Stimulated activated CD8-positive, alpha-beta memory T cell treated with anti-CD3 and anti-CD28 coated beads, Interleukin-15, amount 100 ng/mL, for 48 hours (primary cell): ENCODE measurements at regions not wholly inside any gene's neighbourhood (a gene's known extent, or its start where the extent isn't known, plus 50 kb on each side); places are given as distances from the start of the nearest gene placed in this dataset.

ENCODE experiments used
- DNase-seq, 2 donors: peaks; one replicate each; pipeline ENCODE4 v3.0.0-alpha.2; 2020; ENCODE audit warnings: low read depth in 2 of 2

- DNase-seq, result no peak
Observed at GRCh38 chr13:97135883-97136282, 86.2 kb upstream of the MBNL2 start.

DNA sequence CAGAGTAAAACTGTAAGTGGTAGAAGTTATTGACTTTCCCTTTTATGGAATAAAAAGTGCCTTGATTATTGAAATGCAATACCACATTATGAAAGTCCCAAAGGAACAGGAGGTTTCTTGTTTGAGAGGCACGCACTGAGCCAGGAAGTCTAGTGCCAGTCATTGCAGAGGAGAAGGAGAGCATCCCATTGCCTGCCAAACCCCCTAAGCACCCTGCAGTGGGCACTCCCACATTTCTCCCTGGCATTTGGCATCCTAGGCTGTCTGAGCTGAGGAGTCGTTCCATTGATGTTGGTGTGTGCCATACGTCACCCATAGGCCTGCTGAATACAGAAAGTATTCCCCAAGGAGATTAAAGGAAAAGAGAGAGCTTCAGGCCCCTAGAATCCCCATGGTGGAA is 85.7 kb upstream of the MBNL2 start:
- DNase-seq, result no peak

GRCh38 chr13:97139691-97140090 is 82.4 kb upstream of the MBNL2 start:
- no peak for DNase-seq

GRCh38 chr13:97140131-97140530 is 82.0 kb upstream of the MBNL2 start:
- no peak for DNase-seq

GRCh38 chr13:97140611-97141010 is 81.5 kb upstream of the MBNL2 start:
- no peak for DNase-seq

DNA sequence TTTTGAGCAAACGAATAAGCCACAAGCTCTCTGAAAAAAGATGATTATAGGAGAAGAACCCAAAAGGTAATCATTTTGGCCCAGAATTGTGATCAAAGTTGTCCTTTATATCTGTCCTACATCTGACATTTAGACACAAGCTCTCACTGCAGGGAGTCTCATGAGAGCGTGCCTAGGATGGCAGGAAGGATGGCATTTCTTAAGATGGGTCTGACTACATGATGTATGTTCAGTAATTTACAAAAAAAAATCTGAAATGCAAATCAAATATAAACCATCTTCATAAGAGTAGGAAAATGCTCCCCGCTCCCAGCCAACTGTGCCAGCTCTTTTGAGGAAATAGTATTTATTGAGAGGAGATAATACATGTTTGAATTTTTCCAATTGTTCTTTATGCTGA is 81.0 kb upstream of the MBNL2 start:
- DNase-seq, result no peak

DNA sequence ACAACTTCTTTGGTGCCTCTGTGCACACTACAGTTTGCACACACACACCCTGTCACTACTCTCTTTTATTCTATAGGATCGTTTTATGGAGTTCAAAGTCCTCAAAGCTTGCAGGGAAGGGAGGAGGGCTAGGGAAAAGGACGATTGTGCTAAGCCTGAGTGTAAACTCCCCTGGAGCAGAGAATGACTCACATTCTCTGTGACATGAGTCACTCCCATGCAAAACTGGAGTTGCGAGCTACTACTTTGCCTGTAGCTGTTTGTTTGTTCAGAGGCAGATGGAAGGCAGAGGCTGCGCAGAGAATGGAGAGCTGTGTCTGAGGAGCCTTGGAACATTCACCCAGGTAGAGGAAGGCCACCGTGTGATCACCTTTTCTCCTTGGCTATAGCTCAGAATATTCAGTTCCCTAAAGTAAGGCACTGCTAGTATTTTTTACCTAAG is 80.5 kb upstream of the MBNL2 start:
- DNase-seq, result no peak

DNA sequence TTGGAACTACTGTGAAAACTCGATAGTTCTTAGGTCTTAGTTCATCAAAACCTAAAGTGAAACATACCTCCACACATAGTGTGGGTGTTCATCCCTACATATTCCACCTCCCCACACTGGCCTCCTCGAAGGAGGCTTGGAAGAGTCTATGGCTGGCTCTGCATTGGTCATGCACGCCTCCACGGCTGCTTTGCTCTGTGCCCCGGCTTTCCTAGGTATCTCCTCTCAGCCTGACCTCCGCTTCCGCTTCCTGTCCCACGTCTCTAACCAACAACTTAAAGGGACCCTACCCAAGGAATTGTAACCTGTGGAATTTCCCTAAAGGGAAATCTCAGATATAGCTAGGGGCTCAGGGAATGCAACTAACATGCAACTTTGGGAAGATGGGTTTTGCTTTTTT is 79.7 kb upstream of the MBNL2 start:
- no peak for DNase-seq

- no peak for DNase-seq
Observed at GRCh38 chr13:97145057-97145456, 77.1 kb upstream of the MBNL2 start.

- DNase-seq, result no peak
Observed at GRCh38 chr13:97148894-97149293, 73.2 kb upstream of the MBNL2 start.

DNA sequence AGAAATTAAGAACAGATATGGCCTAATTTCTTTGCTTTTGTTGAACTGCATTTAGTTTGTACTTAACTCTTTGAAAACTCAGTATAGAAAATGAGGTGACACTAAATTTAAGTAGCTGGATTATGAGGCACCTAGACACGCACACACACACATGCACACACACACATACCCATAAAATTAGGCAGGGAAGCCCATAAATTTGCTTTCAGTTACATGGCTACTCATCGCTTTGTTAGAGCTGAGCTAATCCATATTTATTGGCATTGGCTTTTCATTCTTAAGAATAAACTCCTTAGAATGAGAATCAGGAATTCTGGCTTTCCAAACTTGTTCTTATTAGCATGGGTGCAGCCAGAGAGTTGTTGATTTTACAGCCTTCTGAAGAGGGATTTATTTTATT is 61.7 kb upstream of the MBNL2 start:
- no peak for DNase-seq

DNA sequence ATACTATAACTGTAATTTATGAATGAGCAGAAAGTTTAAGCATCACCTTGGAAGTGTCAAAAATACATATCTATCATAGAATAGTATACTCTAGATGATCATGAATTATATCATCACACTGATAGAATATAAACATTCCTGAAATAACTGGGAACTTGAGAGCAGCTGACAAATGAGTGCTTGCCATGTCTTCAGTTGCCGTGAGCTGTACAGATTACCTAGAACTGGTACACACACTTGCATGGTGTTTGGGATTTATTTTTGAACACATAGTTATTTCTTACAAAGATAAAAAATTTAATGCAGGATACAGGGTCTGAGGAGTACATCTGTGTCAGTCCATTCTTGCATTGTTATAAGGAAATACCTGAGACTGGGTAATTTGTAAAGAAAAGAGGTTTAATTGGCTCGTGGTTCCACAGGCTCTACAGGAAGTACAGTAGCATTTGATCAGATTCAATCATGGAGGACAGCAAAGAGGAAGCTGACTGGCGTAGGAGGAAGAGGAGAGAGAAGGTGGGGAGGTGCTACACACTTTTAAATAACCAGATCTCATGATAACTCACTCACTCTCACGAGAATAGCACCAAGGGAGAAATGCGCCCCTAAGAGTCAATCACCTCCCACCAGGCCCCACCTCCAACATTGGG is 60.4 kb upstream of the MBNL2 start:
- no peak for DNase-seq

DNA sequence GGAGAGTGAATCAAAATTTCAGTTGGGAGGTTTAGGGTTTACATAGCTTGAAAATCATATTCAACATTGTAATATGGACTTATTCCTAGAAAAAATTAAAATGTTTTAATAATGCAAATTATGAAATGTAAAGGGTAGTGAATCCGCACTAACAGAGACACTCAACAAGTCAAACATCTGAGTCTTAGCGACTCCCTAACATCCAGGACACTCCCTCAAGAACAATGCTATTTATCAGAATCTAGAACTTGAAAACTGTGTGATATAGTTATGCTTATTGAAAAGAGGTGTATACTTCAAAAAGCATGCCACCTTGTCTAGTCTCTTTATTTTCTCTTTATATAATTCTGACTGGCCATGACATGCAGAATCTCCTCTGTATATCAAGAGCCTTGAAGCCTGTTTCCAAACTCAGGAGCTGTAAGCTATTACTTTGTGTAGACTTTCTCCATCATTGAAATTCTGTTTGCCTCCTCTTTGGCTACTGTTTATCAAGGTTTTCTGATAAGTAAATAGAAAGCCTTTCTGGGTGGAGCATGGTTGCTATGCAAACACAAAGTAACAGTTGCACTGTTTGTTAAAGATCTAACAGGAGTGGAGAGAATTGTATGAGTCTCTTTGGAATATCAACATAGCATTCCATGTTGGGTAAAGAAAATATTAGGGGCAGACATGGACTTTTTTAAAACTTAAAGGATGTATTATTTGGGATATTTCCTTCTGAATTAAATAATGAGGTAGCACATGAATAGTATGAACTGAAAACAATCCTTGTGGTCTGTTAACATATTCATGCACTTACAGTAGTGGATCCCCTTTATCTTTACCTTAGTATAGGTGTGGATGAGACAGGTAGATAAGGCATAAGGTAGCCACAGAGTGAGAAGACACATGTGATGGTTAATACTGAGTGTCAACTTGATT is 56.4 kb upstream of the MBNL2 start:
- no peak for DNase-seq

DNA sequence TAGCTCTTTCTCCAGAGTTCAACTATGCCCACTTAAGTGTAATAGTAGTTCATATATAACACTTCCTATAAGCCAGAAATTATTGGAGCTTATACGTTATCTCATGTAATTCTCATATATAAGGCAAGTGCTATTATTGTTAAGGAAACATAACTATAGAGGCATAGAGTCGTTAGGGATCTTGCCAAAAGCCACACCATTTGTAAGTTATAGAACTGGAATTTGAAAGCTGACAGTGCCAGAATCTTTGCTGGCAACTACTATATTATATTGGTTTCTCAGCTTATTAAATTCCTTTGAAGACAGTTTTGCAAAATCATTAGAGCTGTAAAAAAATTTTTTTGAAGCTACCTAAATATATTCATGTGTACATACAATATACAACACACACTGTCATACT is 51.0 kb upstream of the MBNL2 start:
- no peak for DNase-seq
